ENCODE measurements at regions not wholly inside any gene's neighbourhood (a gene's known extent, or its start where the extent isn't known, plus 50 kb on each side); places are given as distances from the start of the nearest gene placed in this dataset.

GRCh38 chr15:100725121-100726069, 123.0 kb downstream of the ASB7 start:
- in situ Hi-C loops (cut with HindIII; ENCODE audit: low pct_unique_long_range_greater_than_20kb, low sequenced_read_pairs) = no loop called here
- no peak for DNase-seq (ENCODE audit: low read depth in 1 of 2, low spot score in 1 of 2)
- no peak for TF ChIP-seq JUND (IDR thresholded peaks at IDR 0.05; ENCODE audit: low read depth)

- in situ Hi-C loops (cut with HindIII; ENCODE audit: low pct_unique_long_range_greater_than_20kb, low sequenced_read_pairs) = no loop called here
- DNase-seq (ENCODE audit: low read depth in 1 of 2, low spot score in 1 of 2) = no peak
- TF ChIP-seq JUND (IDR thresholded peaks at IDR 0.05; ENCODE audit: low read depth) = no peak
These were observed 123.7 kb downstream of the ASB7 start for GRCh38 chr15:100726070-100726420.

DNA sequence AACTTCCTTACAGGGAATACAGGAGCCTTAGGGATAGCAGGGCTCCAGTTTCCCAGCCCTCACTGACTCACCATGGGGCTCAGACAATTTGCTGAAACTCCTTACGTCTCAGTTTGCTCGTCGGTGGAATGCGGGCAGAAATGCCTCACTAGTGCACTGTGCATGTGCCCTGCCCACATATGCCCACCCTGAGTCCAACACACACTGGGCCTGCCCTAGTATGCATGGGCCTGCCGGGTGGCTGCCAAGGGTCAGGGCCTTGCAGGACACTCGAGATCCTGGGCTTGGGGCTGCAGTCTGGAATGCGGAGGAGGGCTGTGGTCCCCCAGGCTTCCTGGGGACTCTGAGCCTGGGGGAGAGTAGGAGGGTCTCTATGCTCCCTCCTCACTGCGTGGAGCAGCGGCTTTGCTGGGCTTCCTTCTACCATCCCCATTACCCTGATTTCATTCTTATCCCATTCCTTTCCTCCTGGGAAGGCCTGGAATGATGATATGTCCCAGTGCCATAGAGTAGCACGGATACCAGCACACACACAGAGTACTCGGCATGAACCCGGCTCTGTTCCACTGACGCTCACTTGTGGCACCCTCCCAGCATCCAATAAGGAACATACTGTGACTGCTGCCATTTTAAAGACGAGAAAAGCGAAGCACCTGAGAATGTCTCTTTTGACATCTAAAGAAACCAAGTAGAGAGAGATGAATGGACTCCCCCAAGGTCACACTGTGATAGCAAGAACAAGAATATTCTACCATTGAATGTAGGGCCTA, 124.2 kb downstream of the ASB7 start:
- no peak for DNase-seq (ENCODE audit: low read depth in 1 of 2, low spot score in 1 of 2)
- in situ Hi-C loops (cut with HindIII; ENCODE audit: low pct_unique_long_range_greater_than_20kb, low sequenced_read_pairs) = no loop called here
- TF ChIP-seq JUND (IDR thresholded peaks at IDR 0.05; ENCODE audit: low read depth) = no peak

- DNase-seq (ENCODE audit: low read depth in 1 of 2, low spot score in 1 of 2) = no peak
- in situ Hi-C loops (cut with HindIII; ENCODE audit: low pct_unique_long_range_greater_than_20kb, low sequenced_read_pairs) = no loop called here
- TF ChIP-seq JUND (IDR thresholded peaks at IDR 0.05; ENCODE audit: low read depth) = no peak
These were observed 125.0 kb downstream of the ASB7 start for GRCh38 chr15:100727291-100727851.

DNA sequence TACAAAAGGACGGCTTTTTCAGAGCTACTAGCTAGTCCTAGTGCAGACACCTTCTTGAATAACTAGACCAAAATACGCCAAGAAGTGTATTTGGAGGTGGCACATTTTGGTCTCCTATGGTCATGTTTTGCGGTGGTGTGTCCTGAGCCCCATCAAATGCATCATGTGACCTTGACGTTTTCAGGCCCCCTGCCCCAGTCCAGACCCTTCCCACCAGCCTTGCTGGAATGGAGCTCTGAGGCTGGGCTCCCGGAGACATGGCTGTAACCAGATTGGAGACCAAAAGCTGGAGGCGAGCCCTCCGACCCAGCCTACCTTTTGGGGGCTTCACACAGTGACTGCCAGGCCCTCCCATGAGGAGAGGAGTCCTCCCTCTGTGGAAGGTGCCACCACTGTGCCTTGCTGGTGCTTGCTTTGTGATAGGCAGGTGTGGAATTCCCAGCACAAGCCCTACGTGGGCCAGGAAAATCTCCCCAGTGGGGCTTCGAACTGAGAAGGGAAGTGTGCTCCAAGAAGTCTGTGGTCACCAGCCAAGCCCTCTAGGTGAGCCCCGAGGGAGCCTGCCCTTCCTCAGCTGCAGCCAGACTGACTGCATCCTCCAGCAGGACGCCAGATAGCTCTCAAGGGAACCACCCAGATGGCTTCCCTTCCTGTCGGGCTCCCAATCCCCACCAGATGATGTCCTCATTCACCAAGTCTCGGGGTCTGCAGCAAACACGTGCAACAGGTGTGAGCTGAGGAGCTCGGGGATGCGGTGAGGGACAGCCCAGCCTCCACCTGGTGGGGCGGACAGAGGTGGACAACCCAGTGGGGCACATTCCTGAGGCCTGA, 126.2 kb downstream of the ASB7 start:
- TF ChIP-seq JUND (IDR thresholded peaks at IDR 0.05; ENCODE audit: low read depth) = no peak

GRCh38 chr15:100729461-100729860, 127.1 kb downstream of the ASB7 start:
- no peak for TF ChIP-seq JUND (IDR thresholded peaks at IDR 0.05; ENCODE audit: low read depth)
- in situ Hi-C loops (cut with HindIII; ENCODE audit: low pct_unique_long_range_greater_than_20kb, low sequenced_read_pairs) = no loop called here
- no peak for DNase-seq (ENCODE audit: low read depth in 1 of 2, low spot score in 1 of 2)

More for the DNA sequence above, 126.2 kb downstream of the ASB7 start:
- DNase-seq (ENCODE audit: low read depth in 1 of 2, low spot score in 1 of 2) = no peak
- in situ Hi-C loops (cut with HindIII; ENCODE audit: low pct_unique_long_range_greater_than_20kb, low sequenced_read_pairs) = no loop called here

DNA sequence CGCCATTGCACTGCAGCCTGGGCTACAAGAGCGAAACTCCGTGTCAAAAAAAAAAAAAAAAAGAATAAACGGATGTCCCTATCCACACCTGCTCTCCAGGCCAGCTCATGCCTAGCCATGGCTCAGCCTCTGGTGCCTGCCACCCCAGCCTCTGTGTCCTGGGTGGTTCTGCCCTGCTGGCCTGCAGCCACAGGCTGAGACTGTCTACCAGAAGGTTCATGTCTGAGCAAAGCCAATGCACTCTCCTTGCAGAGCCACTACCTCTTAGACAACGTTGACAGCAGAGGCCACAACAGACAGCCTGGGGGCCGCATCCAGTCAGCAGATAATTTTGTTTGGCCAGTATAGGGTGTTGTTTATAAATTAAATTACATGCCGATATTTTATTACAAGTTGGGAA, 127.7 kb downstream of the ASB7 start:
- in situ Hi-C loops (cut with HindIII; ENCODE audit: low pct_unique_long_range_greater_than_20kb, low sequenced_read_pairs) = no loop called here
- DNase-seq (ENCODE audit: low read depth in 1 of 2, low spot score in 1 of 2) = no peak
- TF ChIP-seq JUND (IDR thresholded peaks at IDR 0.05; ENCODE audit: low read depth) = no peak

- in situ Hi-C loops (cut with HindIII; ENCODE audit: low pct_unique_long_range_greater_than_20kb, low sequenced_read_pairs) = no loop called here
- no peak for TF ChIP-seq JUND (IDR thresholded peaks at IDR 0.05; ENCODE audit: low read depth)
- no peak for DNase-seq (ENCODE audit: low read depth in 1 of 2, low spot score in 1 of 2)
These were observed 128.4 kb downstream of the ASB7 start for GRCh38 chr15:100730655-100731266.

DNA sequence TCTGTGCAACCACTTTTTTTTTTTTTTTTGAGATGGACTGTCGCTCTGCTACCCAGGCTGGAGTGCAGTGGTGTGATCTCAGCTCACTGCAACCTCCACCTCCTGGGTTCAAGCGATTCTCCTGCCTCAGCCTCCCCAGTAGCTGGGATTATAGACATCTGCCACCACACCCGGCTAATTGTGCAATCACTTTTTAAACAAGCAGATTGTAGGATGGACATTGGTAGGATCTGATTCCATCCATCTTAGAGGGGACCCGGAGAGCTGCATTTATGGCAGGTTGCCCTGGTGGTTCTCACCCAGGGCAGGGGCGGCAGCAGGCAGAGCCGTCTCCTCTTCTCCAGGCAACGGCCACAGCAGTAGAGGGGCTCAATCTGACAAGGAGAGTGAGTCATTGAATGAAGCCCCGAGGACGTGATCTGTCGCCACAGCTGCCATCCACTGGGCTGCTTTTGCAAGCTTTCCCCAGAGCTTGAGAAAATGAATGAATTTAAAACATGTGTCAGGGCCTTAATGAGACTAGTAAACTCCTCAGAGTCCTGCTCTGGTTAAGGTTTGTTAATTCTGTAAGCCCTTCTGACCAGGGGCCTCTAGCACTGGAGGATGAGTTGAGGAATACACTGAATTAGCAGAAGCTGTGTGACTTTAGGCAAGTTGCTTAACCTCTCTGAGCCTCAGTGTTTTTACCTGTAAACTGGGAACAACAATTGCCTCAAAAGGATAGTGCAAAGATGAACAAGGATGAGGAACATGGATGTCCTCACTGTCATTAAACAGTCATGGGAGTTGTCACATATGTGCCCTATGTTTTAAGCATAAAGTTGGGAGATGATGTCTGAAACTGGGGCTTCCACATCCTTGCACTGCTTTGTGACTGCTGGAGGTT, 129.1 kb downstream of the ASB7 start:
- in situ Hi-C loops (cut with HindIII; ENCODE audit: low pct_unique_long_range_greater_than_20kb, low sequenced_read_pairs) = no loop called here
- no peak for DNase-seq (ENCODE audit: low read depth in 1 of 2, low spot score in 1 of 2)
- TF ChIP-seq JUND (IDR thresholded peaks at IDR 0.05; ENCODE audit: low read depth) = no peak

GRCh38 chr15:100732211-100733055, 130.0 kb downstream of the ASB7 start:
- no peak for TF ChIP-seq JUND (IDR thresholded peaks at IDR 0.05; ENCODE audit: low read depth)
- in situ Hi-C loops (cut with HindIII; ENCODE audit: low pct_unique_long_range_greater_than_20kb, low sequenced_read_pairs) = no loop called here
- DNase-seq (ENCODE audit: low read depth in 1 of 2, low spot score in 1 of 2) = peak in 1 of 2 experiments; percentile 91

Measured in T47D (cell line).